GM23338 (cell line): ENCODE measurements at regions not wholly inside any gene's neighbourhood (a gene's known extent, or its start where the extent isn't known, plus 50 kb on each side); places are given as distances from the start of the nearest gene placed in this dataset.

Experiments used
- ATAC-seq: fragments of 200-7000 bp; cut with Tn5 transposase; 3 replicates; pipeline ENCODE4 v1.9.1; 2020
- DNase-seq: peaks from one replicate; pipeline ENCODE4 v3.0.0-alpha.2; 2015; ENCODE audit warnings: low spot score
- H2AFZ ChIP-seq: fragments of 200-600 bp; sonication (generic); 2 replicates; pipeline ENCODE4 v1.8.0; 2016; ENCODE audit warnings: antibody characterized with exemption, mild to moderate bottlenecking, moderate library complexity
- H3F3A ChIP-seq: fragments of 200-600 bp; sonication (generic); replicated peaks from 2 replicates; pipeline ENCODE4 v1.8.0; 2017; ENCODE audit warnings: antibody characterized with exemption, mixed run types, low read depth
- H3K27ac ChIP-seq: fragments of 200-600 bp; sonication (generic); 2 replicates; pipeline ENCODE4 v1.6.1; 2016; ENCODE audit warnings: low read depth
- H3K27me3 ChIP-seq: fragments of 200-600 bp; sonication (generic); 2 replicates; pipeline ENCODE4 v1.8.0; 2016; ENCODE audit warnings: mild to moderate bottlenecking, mixed run types, moderate library complexity; ENCODE audit not compliant: insufficient read depth
- H3K36me3 ChIP-seq: fragments of 200-600 bp; sonication (generic); 2 replicates; pipeline ENCODE4 v1.8.0; 2016; ENCODE audit warnings: mild to moderate bottlenecking; ENCODE audit not compliant: insufficient read depth
- H3K4me1 ChIP-seq: fragments of 200-600 bp; sonication (generic); 2 replicates; pipeline ENCODE4 v1.8.0; 2016; ENCODE audit warnings: mild to moderate bottlenecking, moderate library complexity; ENCODE audit not compliant: insufficient read depth
- H3K4me2 ChIP-seq: fragments of 200-600 bp; sonication (generic); 2 replicates; pipeline ENCODE4 v1.7.1; 2017; ENCODE audit warnings: mixed run types
- H3K4me3 ChIP-seq: fragments of 200-600 bp; sonication (generic); 2 replicates; pipeline ENCODE4 v1.6.1; 2016; ENCODE audit warnings: mixed run types
- H3K79me2 ChIP-seq: fragments of 200-600 bp; sonication (generic); replicated peaks from 2 replicates; pipeline ENCODE4 v1.8.0; 2017; ENCODE audit warnings: mild to moderate bottlenecking; ENCODE audit not compliant: insufficient read depth
- H3K9me2 ChIP-seq: fragments of 200-600 bp; sonication (generic); 2 replicates; pipeline ENCODE4 v1.8.0; 2017; ENCODE audit not compliant: insufficient read depth
- H4K20me1 ChIP-seq: fragments of 200-600 bp; sonication (generic); replicated peaks from 2 replicates; pipeline ENCODE4 v1.8.0; 2017; ENCODE audit warnings: mild to moderate bottlenecking; ENCODE audit not compliant: insufficient read depth
- H3K27ac Mint-ChIP-seq: 2 replicates; pipeline ENCODE4 v1.8.0; 2020; ENCODE audit warnings: inconsistent platforms, mild to moderate bottlenecking, moderate library complexity, mixed read lengths
- H3K27me3 Mint-ChIP-seq: 3 replicates; pipeline ENCODE4 v1.8.0; 2022; ENCODE audit warnings: low read depth, mild to moderate bottlenecking, moderate library complexity, mixed read lengths, inconsistent platforms; ENCODE audit not compliant: insufficient read depth, poor library complexity
- H3K36me3 Mint-ChIP-seq: 3 replicates; pipeline ENCODE4 v1.8.0; 2021; ENCODE audit warnings: low read depth, mild to moderate bottlenecking, inconsistent platforms, moderate library complexity, mixed read lengths
- H3K4me1 Mint-ChIP-seq: 3 replicates; pipeline ENCODE4 v1.8.0; 2020; ENCODE audit warnings: mild to moderate bottlenecking, inconsistent platforms, mixed read lengths
- H3K4me3 Mint-ChIP-seq: 3 replicates; pipeline ENCODE4 v1.8.0; 2021; ENCODE audit warnings: moderate library complexity, mild to moderate bottlenecking, inconsistent platforms, mixed read lengths
- H3K9me3 Mint-ChIP-seq: 3 replicates; pipeline ENCODE4 v1.8.0; 2020; ENCODE audit warnings: moderate library complexity, mild to moderate bottlenecking, inconsistent platforms, mixed read lengths
- CREB1 ChIP-seq: fragments of 250-450 bp; sonication (Bioruptor Pico); IDR thresholded peaks from 2 replicates; pipeline ENCODE4 v1.5.0; 2020; ENCODE audit warnings: low read depth, mild to moderate bottlenecking, moderate library complexity
- EZH2 ChIP-seq: fragments of 200-600 bp; sonication (generic); IDR thresholded peaks from one replicate; pipeline ENCODE4 v1.8.0; 2017; ENCODE audit warnings: antibody characterized with exemption, mild to moderate bottlenecking, low read depth; ENCODE audit not compliant: unreplicated experiment
- EZH2phosphoT487 ChIP-seq: fragments of 200-600 bp; sonication (generic); IDR thresholded peaks from one replicate; pipeline ENCODE4 v1.8.1; 2018; ENCODE audit warnings: antibody characterized with exemption; ENCODE audit not compliant: unreplicated experiment
- JUNB ChIP-seq: IDR thresholded peaks from one replicate; pipeline ENCODE4 v1.6.1; 2016; ENCODE audit warnings: antibody characterized with exemption; ENCODE audit not compliant: unreplicated experiment
- NANOG ChIP-seq: IDR thresholded peaks from 2 replicates; pipeline ENCODE4 v1.6.1; 2016; ENCODE audit warnings: antibody characterized with exemption, borderline replicate concordance
- POLR2AphosphoS5 ChIP-seq: IDR thresholded peaks from 2 replicates; pipeline ENCODE4 v1.6.1; 2016; ENCODE audit warnings: antibody characterized with exemption, low read depth
- STAT1 ChIP-seq: IDR thresholded peaks from one replicate; pipeline ENCODE4 v1.6.1; 2016; ENCODE audit warnings: antibody characterized with exemption; ENCODE audit not compliant: unreplicated experiment
- ZNF114 ChIP-seq: fragments of 250-450 bp; sonication (Bioruptor Pico); IDR thresholded peaks from 2 replicates; pipeline ENCODE4 v1.5.0; 2020; ENCODE audit warnings: mild to moderate bottlenecking, moderate library complexity
- ZNF331 ChIP-seq: fragments of 250-450 bp; sonication (Bioruptor Pico); IDR thresholded peaks from 2 replicates; pipeline ENCODE4 v1.5.0; 2020; ENCODE audit warnings: low read depth, mild to moderate bottlenecking, moderate library complexity
- ZNF462 ChIP-seq: fragments of 250-450 bp; sonication (Bioruptor Pico); IDR thresholded peaks from 2 replicates; pipeline ENCODE4 v1.5.0; 2020; ENCODE audit warnings: mild to moderate bottlenecking, moderate library complexity
- TF ChIP-seq, protein P1 (sequence below): IDR thresholded peaks from 2 replicates; pipeline ENCODE4 v1.6.1; 2016; ENCODE audit warnings: antibody characterized with exemption
- TF ChIP-seq, protein P2 (sequence below): IDR thresholded peaks from one replicate; pipeline ENCODE4 v1.6.1; 2018; ENCODE audit warnings: antibody characterized with exemption; ENCODE audit not compliant: unreplicated experiment
- TF ChIP-seq, protein P3 (sequence below), 2 experiments: fragments of 200-600 bp in 1 of 2; sonication (generic) in 1 of 2; conservative IDR thresholded peaks; 2 replicates each; pipeline versions ENCODE4 v1.5.1 to v1.6.1; 2016 to 2017; ENCODE audit warnings: antibody characterized with exemption in 2 of 2, low read depth in 2 of 2, mild to moderate bottlenecking in 2 of 2, moderate library complexity in 1 of 2

- DNase-seq (peak; percentile 18), ATAC-seq (no peak)
- Histone ChIP-seq H4K20me1 (no peaks in the 10 kb centered on the region), H3K27ac (no peak overlapping the region), H3K36me3 (no peaks in the 10 kb centered on the region), H3K79me2 (no peaks in the 10 kb centered on the region), H3K4me3 (no peak overlapping the region), H3K9me2 (0 out of 2 replicates have a peak, but pooled peaks cover 2% of the 10 kb centered on the region), H3K27me3 (peaks cover 23% of the 10 kb centered on the region), H3K4me1 (peaks cover 10% of the 10 kb centered on the region), H3K4me2 (no peak overlapping the region), H2AFZ (no peak overlapping the region), H3F3A (no peaks in the 10 kb centered on the region)
- Mint-ChIP-seq H3K4me1 (peaks cover 12% of the 10 kb centered on the region), H3K9me3 (no peaks in the 10 kb centered on the region; the same call in 2 of the 3 replicates), H3K4me3 (no peak overlapping the region), H3K27ac (no peak overlapping the region), H3K27me3 (peaks cover 21% of the 10 kb centered on the region), H3K36me3 (no peaks in the 10 kb centered on the region)
- TF ChIP-seq ZNF114 (CRISPR knock-in tag) = no peak
- TF ChIP-seq, protein P1, sequence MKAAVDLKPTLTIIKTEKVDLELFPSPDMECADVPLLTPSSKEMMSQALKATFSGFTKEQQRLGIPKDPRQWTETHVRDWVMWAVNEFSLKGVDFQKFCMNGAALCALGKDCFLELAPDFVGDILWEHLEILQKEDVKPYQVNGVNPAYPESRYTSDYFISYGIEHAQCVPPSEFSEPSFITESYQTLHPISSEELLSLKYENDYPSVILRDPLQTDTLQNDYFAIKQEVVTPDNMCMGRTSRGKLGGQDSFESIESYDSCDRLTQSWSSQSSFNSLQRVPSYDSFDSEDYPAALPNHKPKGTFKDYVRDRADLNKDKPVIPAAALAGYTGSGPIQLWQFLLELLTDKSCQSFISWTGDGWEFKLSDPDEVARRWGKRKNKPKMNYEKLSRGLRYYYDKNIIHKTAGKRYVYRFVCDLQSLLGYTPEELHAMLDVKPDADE = no peak
- no peak for TF ChIP-seq ZNF331 (CRISPR knock-in tag)
- TF ChIP-seq CREB1 (CRISPR knock-in tag) = no peak
- no peak for TF ChIP-seq EZH2
- TF ChIP-seq JUNB = no peak
- no peak for TF ChIP-seq STAT1
- TF ChIP-seq EZH2phosphoT487 = no peak
- TF ChIP-seq NANOG = no peak
- TF ChIP-seq POLR2AphosphoS5 = no peak
- TF ChIP-seq, protein P2, sequence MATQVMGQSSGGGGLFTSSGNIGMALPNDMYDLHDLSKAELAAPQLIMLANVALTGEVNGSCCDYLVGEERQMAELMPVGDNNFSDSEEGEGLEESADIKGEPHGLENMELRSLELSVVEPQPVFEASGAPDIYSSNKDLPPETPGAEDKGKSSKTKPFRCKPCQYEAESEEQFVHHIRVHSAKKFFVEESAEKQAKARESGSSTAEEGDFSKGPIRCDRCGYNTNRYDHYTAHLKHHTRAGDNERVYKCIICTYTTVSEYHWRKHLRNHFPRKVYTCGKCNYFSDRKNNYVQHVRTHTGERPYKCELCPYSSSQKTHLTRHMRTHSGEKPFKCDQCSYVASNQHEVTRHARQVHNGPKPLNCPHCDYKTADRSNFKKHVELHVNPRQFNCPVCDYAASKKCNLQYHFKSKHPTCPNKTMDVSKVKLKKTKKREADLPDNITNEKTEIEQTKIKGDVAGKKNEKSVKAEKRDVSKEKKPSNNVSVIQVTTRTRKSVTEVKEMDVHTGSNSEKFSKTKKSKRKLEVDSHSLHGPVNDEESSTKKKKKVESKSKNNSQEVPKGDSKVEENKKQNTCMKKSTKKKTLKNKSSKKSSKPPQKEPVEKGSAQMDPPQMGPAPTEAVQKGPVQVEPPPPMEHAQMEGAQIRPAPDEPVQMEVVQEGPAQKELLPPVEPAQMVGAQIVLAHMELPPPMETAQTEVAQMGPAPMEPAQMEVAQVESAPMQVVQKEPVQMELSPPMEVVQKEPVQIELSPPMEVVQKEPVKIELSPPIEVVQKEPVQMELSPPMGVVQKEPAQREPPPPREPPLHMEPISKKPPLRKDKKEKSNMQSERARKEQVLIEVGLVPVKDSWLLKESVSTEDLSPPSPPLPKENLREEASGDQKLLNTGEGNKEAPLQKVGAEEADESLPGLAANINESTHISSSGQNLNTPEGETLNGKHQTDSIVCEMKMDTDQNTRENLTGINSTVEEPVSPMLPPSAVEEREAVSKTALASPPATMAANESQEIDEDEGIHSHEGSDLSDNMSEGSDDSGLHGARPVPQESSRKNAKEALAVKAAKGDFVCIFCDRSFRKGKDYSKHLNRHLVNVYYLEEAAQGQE = no peak
- TF ChIP-seq, protein P3, sequence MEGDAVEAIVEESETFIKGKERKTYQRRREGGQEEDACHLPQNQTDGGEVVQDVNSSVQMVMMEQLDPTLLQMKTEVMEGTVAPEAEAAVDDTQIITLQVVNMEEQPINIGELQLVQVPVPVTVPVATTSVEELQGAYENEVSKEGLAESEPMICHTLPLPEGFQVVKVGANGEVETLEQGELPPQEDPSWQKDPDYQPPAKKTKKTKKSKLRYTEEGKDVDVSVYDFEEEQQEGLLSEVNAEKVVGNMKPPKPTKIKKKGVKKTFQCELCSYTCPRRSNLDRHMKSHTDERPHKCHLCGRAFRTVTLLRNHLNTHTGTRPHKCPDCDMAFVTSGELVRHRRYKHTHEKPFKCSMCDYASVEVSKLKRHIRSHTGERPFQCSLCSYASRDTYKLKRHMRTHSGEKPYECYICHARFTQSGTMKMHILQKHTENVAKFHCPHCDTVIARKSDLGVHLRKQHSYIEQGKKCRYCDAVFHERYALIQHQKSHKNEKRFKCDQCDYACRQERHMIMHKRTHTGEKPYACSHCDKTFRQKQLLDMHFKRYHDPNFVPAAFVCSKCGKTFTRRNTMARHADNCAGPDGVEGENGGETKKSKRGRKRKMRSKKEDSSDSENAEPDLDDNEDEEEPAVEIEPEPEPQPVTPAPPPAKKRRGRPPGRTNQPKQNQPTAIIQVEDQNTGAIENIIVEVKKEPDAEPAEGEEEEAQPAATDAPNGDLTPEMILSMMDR (conservative IDR thresholded peaks at IDR 0.05; ENCODE audit: low read depth in 2 of 2) = no peak
- TF ChIP-seq ZNF462 (CRISPR knock-in tag) = no peak
Observed at GRCh38 chr9:129455151-129455995, 165.5 kb downstream of the C9orf50 start.
